DND-41 (cell line): ENCODE measurements at regions not wholly inside any gene's neighbourhood (a gene's known extent, or its start where the extent isn't known, plus 50 kb on each side); places are given as distances from the start of the nearest gene placed in this dataset.

Experiments used
- ATAC-seq: fragments of 200-7000 bp; cut with Tn5 transposase; 3 replicates; pipeline ENCODE4 v1.9.1; 2021; ENCODE audit warnings: low read depth; ENCODE audit not compliant: insufficient read depth
- DNase-seq: peaks from one replicate; pipeline ENCODE4 v3.0.0-alpha.2; 2020
- H2AFZ ChIP-seq: 2 replicates; pipeline ENCODE4 v1.6.0; 2012; ENCODE audit warnings: low read depth, low read length
- H3K27ac ChIP-seq: 2 replicates; pipeline ENCODE4 v1.5.1; 2012; ENCODE audit warnings: low read length, inconsistent platforms
- H3K27me3 ChIP-seq: fragments of 200-600 bp; sonication (generic); 2 replicates; pipeline ENCODE4 v1.6.0; 2012; ENCODE audit warnings: low read length, mild to moderate bottlenecking, inconsistent platforms; ENCODE audit not compliant: insufficient read depth, poor library complexity
- H3K36me3 ChIP-seq: 2 replicates; pipeline ENCODE4 v1.5.1; 2012; ENCODE audit warnings: low read length, inconsistent platforms; ENCODE audit not compliant: insufficient read depth
- H3K4me1 ChIP-seq: 2 replicates; pipeline ENCODE4 v1.5.1; 2012; ENCODE audit warnings: mild to moderate bottlenecking, low read length; ENCODE audit not compliant: insufficient read depth
- H3K4me2 ChIP-seq: 2 replicates; pipeline ENCODE4 v1.6.0; 2012; ENCODE audit warnings: mild to moderate bottlenecking, moderate library complexity, low read length, inconsistent platforms; ENCODE audit not compliant: insufficient read depth
- H3K4me3 ChIP-seq, 2 experiments: fragments of 200-600 bp in 1 of 2; shearing (Covaris generic) in 1 of 2; 2 replicates each; pipeline ENCODE4 v1.5.1; 2012 to 2016; ENCODE audit warnings: inconsistent platforms in 2 of 2, low read length in 2 of 2, mild to moderate bottlenecking in 2 of 2, low read depth in 1 of 2, moderate library complexity in 1 of 2
- H3K79me2 ChIP-seq: 2 replicates; pipeline ENCODE4 v1.6.0; 2012; ENCODE audit warnings: low read length, inconsistent platforms; ENCODE audit not compliant: insufficient read depth
- H3K9ac ChIP-seq: 2 replicates; pipeline ENCODE4 v1.6.0; 2012; ENCODE audit warnings: low read depth, mild to moderate bottlenecking, inconsistent platforms, low read length, moderate library complexity
- H3K9me3 ChIP-seq: 2 replicates; pipeline ENCODE4 v1.5.1; 2012; ENCODE audit warnings: low read length, moderate library complexity, mild to moderate bottlenecking, inconsistent platforms; ENCODE audit not compliant: insufficient read depth, severe bottlenecking
- H4K20me1 ChIP-seq: 2 replicates; pipeline ENCODE4 v1.6.0; 2012; ENCODE audit warnings: low read length; ENCODE audit not compliant: insufficient read depth
- EZH2 ChIP-seq: IDR thresholded peaks from 3 replicates; pipeline ENCODE4 v1.6.1; 2012; ENCODE audit warnings: borderline replicate concordance, low read depth, mild to moderate bottlenecking, moderate library complexity, low read length, inconsistent platforms; ENCODE audit not compliant: severe bottlenecking
- TF ChIP-seq, protein P1 (sequence below): IDR thresholded peaks from 2 replicates; pipeline ENCODE4 v1.5.1; 2012; ENCODE audit warnings: borderline replicate concordance, low read length, moderate library complexity, mild to moderate bottlenecking; ENCODE audit not compliant: poor library complexity, severe bottlenecking; ENCODE audit errors: extremely low read depth

DNA sequence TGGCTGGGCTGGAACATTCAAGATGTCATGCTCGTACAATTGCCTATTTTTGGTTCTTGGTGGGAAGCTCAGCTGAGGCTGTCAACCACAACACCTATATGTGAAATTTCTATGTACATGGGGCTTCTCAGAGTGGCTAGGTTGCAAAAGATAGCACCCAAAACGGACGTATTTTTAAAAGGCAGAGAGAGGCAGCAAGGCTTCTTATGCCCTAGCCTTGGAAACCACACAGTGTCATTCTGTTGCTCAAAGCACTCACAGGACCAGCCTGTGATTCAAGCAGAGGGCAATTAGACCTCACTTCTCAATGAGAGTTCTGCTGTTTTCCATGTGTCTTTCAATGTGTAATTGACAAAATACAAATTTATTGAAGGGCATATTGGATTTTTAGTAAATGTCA, 134.0 kb downstream of the GXYLT1 start:
- H4K20me1 ChIP-seq: no peaks in the 10 kb centered on the region
- TF ChIP-seq, protein P1, sequence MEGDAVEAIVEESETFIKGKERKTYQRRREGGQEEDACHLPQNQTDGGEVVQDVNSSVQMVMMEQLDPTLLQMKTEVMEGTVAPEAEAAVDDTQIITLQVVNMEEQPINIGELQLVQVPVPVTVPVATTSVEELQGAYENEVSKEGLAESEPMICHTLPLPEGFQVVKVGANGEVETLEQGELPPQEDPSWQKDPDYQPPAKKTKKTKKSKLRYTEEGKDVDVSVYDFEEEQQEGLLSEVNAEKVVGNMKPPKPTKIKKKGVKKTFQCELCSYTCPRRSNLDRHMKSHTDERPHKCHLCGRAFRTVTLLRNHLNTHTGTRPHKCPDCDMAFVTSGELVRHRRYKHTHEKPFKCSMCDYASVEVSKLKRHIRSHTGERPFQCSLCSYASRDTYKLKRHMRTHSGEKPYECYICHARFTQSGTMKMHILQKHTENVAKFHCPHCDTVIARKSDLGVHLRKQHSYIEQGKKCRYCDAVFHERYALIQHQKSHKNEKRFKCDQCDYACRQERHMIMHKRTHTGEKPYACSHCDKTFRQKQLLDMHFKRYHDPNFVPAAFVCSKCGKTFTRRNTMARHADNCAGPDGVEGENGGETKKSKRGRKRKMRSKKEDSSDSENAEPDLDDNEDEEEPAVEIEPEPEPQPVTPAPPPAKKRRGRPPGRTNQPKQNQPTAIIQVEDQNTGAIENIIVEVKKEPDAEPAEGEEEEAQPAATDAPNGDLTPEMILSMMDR: no peak
- no peak for TF ChIP-seq EZH2
- no peaks in the 10 kb centered on the region for H3K4me1 ChIP-seq
- no peak for ATAC-seq
- no peaks in the 10 kb centered on the region for H3K27me3 ChIP-seq
- no peak for DNase-seq
- H3K4me3 ChIP-seq: no peak overlapping the region
- no peak overlapping the region for H2AFZ ChIP-seq
- H3K4me2 ChIP-seq: no peak overlapping the region
- H3K27ac ChIP-seq: no peak overlapping the region
- H3K9ac ChIP-seq: no peak overlapping the region
- no peaks in the 10 kb centered on the region for H3K9me3 ChIP-seq
- no peaks in the 10 kb centered on the region for H3K79me2 ChIP-seq
- H3K36me3 ChIP-seq: no peaks in the 10 kb centered on the region

- Histone ChIP-seq H3K4me3 (no peak overlapping the region), H3K36me3 (no peaks in the 10 kb centered on the region), H4K20me1 (no peaks in the 10 kb centered on the region), H3K27me3 (no peaks in the 10 kb centered on the region), H2AFZ (no peak overlapping the region), H3K27ac (no peak overlapping the region), H3K79me2 (no peaks in the 10 kb centered on the region), H3K4me2 (no peak overlapping the region), H3K9me3 (no peaks in the 10 kb centered on the region), H3K9ac (no peak overlapping the region), H3K4me1 (no peaks in the 10 kb centered on the region)
- DNase-seq: no peak
- ATAC-seq: no peak
- no peak for TF ChIP-seq EZH2
Measured at GRCh38 chr12:42010257-42010656, 134.4 kb downstream of the GXYLT1 start.

- H2AFZ ChIP-seq: no peak overlapping the region
- ATAC-seq: no peak
- no peak overlapping the region for H3K4me2 ChIP-seq
- no peaks in the 10 kb centered on the region for H3K36me3 ChIP-seq
- no peaks in the 10 kb centered on the region for H3K4me1 ChIP-seq
- no peaks in the 10 kb centered on the region for H3K9me3 ChIP-seq
- no peaks in the 10 kb centered on the region for H3K79me2 ChIP-seq
- H4K20me1 ChIP-seq: no peaks in the 10 kb centered on the region
- H3K27ac ChIP-seq: no peak overlapping the region
- no peak overlapping the region for H3K4me3 ChIP-seq
- no peak for DNase-seq
- no peaks in the 10 kb centered on the region for H3K27me3 ChIP-seq
- H3K9ac ChIP-seq: no peak overlapping the region
- TF ChIP-seq, protein P1: no peak
- no peak for TF ChIP-seq EZH2
Measured at GRCh38 chr12:42008996-42009395, 135.7 kb downstream of the GXYLT1 start.

GRCh38 chr12:42003031-42003430, 141.6 kb downstream of the GXYLT1 start:
- no peak for DNase-seq
- no peaks in the 10 kb centered on the region for H3K36me3 ChIP-seq
- no peak overlapping the region for H3K27ac ChIP-seq
- H3K4me1 ChIP-seq: no peaks in the 10 kb centered on the region
- H3K4me2 ChIP-seq: no peak overlapping the region
- H3K9ac ChIP-seq: no peak overlapping the region
- no peak for ATAC-seq
- no peaks in the 10 kb centered on the region for H3K27me3 ChIP-seq
- no peak overlapping the region for H3K4me3 ChIP-seq
- no peaks in the 10 kb centered on the region for H3K9me3 ChIP-seq
- H3K79me2 ChIP-seq: no peaks in the 10 kb centered on the region
- H4K20me1 ChIP-seq: no peaks in the 10 kb centered on the region
- no peak overlapping the region for H2AFZ ChIP-seq
- no peak for TF ChIP-seq EZH2
- TF ChIP-seq, protein P1: no peak
